ENCODE measurements at regions not wholly inside any gene's neighbourhood (a gene's known extent, or its start where the extent isn't known, plus 50 kb on each side); places are given as distances from the start of the nearest gene placed in this dataset.

- TF ChIP-seq CTCF (IDR thresholded peaks at IDR 0.05) (no peak), EZH2 (IDR thresholded peaks at IDR 0.05; ENCODE audit: borderline replicate concordance, insufficient read depth, low read depth, low read length, poor library complexity, severe bottlenecking) (no peak)
- H3K4me2 ChIP-seq (replicated peaks; ENCODE audit: low read depth, low read length, poor library complexity, severe bottlenecking), result no peak overlapping the region
- H3K36me3 ChIP-seq (replicated peaks in 1 of 2; ENCODE audit: control extremely low read depth in 1 of 2, control insufficient read depth in 1 of 2, extremely low read depth in 1 of 2, insufficient read depth in 2 of 2, low read length in 1 of 2), result no peaks in the 10 kb centered on the region
- H3K9me3 Mint-ChIP-seq (ENCODE audit: insufficient read depth), result no peaks in the 10 kb centered on the region
- H3K27me3 ChIP-seq (replicated peaks in 1 of 4; ENCODE audit: control extremely low read depth in 1 of 4, control insufficient read depth in 3 of 4, insufficient read depth in 4 of 4, low read length in 3 of 4), result no peaks in the 10 kb centered on the region
- WGBS (ENCODE audit: insufficient coverage), result 0% methylated on average over 1 of the region's 5 CpGs
- no peaks in the 10 kb centered on the region for H3K79me2 ChIP-seq (ENCODE audit: control insufficient read depth, insufficient read depth, low read length)
- intact Hi-C loops (cut with micrococcal nuclease), result no loop called here
- no peak overlapping the region for H3K27ac Mint-ChIP-seq
- peaks cover 0 to 7% of the 10 kb centered on the region in 2 donors for H3K4me1 ChIP-seq (ENCODE audit: control insufficient read depth in 2 of 2, insufficient read depth in 2 of 2, low read length in 2 of 2)
- H3K4me1 Mint-ChIP-seq, result peaks cover 2% of the 10 kb centered on the region
- no peak overlapping the region for H3K27ac ChIP-seq (ENCODE audit: low read length in 2 of 2)
- no peak for DNase-seq
- no peak overlapping the region for H3K4me3 ChIP-seq (ENCODE audit: control extremely low read depth in 1 of 5, extremely low read depth in 1 of 5, insufficient read depth in 1 of 5, low read depth in 2 of 5, low read length in 4 of 5)
- H4K20me1 ChIP-seq (ENCODE audit: control insufficient read depth, insufficient read depth, low read length, poor library complexity, severe bottlenecking), result no peaks in the 10 kb centered on the region
- ATAC-seq (ENCODE audit: low read depth), result no peak
- no peaks in the 10 kb centered on the region for H3K9me3 ChIP-seq (ENCODE audit: control extremely low read depth in 1 of 3, control insufficient read depth in 2 of 3, insufficient read depth in 1 of 3, low read length in 2 of 3)
- H3K4me3 Mint-ChIP-seq, result no peak overlapping the region
- no peak overlapping the region for H3K9ac ChIP-seq (ENCODE audit: low read length)
- no peak overlapping the region for H2AFZ ChIP-seq (ENCODE audit: insufficient read depth, low read depth, low read length, poor library complexity, severe bottlenecking)
- ChIA-PET POLR2A (no interaction called here), CTCF (no interaction called here)
- peaks cover 6% of the 10 kb centered on the region for H3K27me3 Mint-ChIP-seq
Measured at GRCh38 chr20:23143098-23143497, 57.0 kb upstream of the CD93 start.

- Histone ChIP-seq H3K9me3 (ENCODE audit: control extremely low read depth in 1 of 3, control insufficient read depth in 2 of 3, insufficient read depth in 1 of 3, low read length in 2 of 3) (no peaks in the 10 kb centered on the region), H4K20me1 (ENCODE audit: control insufficient read depth, insufficient read depth, low read length, poor library complexity, severe bottlenecking) (no peaks in the 10 kb centered on the region), H3K36me3 (replicated peaks in 1 of 2; ENCODE audit: control extremely low read depth in 1 of 2, control insufficient read depth in 1 of 2, extremely low read depth in 1 of 2, insufficient read depth in 2 of 2, low read length in 1 of 2) (no peaks in the 10 kb centered on the region), H3K4me2 (replicated peaks; ENCODE audit: low read depth, low read length, poor library complexity, severe bottlenecking) (no peak overlapping the region), H3K79me2 (ENCODE audit: control insufficient read depth, insufficient read depth, low read length) (no peaks in the 10 kb centered on the region), H3K27me3 (replicated peaks in 1 of 4; ENCODE audit: control extremely low read depth in 1 of 4, control insufficient read depth in 3 of 4, insufficient read depth in 4 of 4, low read length in 3 of 4) (no peaks in the 10 kb centered on the region), H3K4me1 (ENCODE audit: control insufficient read depth in 2 of 2, insufficient read depth in 2 of 2, low read length in 2 of 2) (peaks cover 0 to 7% of the 10 kb centered on the region in 2 donors), H3K4me3 (ENCODE audit: control extremely low read depth in 1 of 5, extremely low read depth in 1 of 5, insufficient read depth in 1 of 5, low read depth in 2 of 5, low read length in 4 of 5) (no peak overlapping the region), H3K27ac (ENCODE audit: low read length in 2 of 2) (no peak overlapping the region), H2AFZ (ENCODE audit: insufficient read depth, low read depth, low read length, poor library complexity, severe bottlenecking) (no peak overlapping the region), H3K9ac (ENCODE audit: low read length) (no peak overlapping the region)
- POLR2A ChIA-PET, result no interaction called here
- Mint-ChIP-seq H3K27me3 (peaks cover 6% of the 10 kb centered on the region), H3K4me3 (no peak overlapping the region), H3K27ac (no peak overlapping the region), H3K4me1 (peaks cover 2% of the 10 kb centered on the region), H3K9me3 (ENCODE audit: insufficient read depth) (no peaks in the 10 kb centered on the region)
- CTCF ChIA-PET, result no interaction called here
- DNase-seq (no peak), ATAC-seq (ENCODE audit: low read depth) (no peak)
- intact Hi-C loops (cut with micrococcal nuclease), result no loop called here
- WGBS (ENCODE audit: insufficient coverage), result 65% methylated on average over 11 of the region's 16 CpGs
- TF ChIP-seq EZH2 (IDR thresholded peaks at IDR 0.05; ENCODE audit: borderline replicate concordance, insufficient read depth, low read depth, low read length, poor library complexity, severe bottlenecking) (no peak), CTCF (IDR thresholded peaks at IDR 0.05) (no peak)
Measured at GRCh38 chr20:23142162-23143050, 56.3 kb upstream of the CD93 start.
